Liver (tissue), 8 donors: ENCODE measurements at regions not wholly inside any gene's neighbourhood (a gene's known extent, or its start where the extent isn't known, plus 50 kb on each side); places are given as distances from the start of the nearest gene placed in this dataset.

ENCODE experiments used
- DNase-seq: peaks from one replicate; pipeline ENCODE4 v3.0.0-alpha.2; 2017; ENCODE audit warnings: low spot score
- H3K27ac ChIP-seq, 2 donors: one replicate each; pipeline ENCODE4 v1.7.0; 2013; ENCODE audit warnings: inconsistent platforms in 2 of 2, low read length in 2 of 2, control low read depth in 1 of 2, low read depth in 1 of 2, mild to moderate bottlenecking in 1 of 2
- H3K27me3 ChIP-seq, 4 donors: one replicate each; pipeline versions ENCODE4 v1.6.1 to v1.7.0; 2013; ENCODE audit warnings: low read length in 3 of 4, inconsistent platforms in 1 of 4, mild to moderate bottlenecking in 1 of 4, moderate library complexity in 1 of 4; ENCODE audit not compliant: control insufficient read depth in 4 of 4, insufficient read depth in 4 of 4
- H3K36me3 ChIP-seq, 4 donors: one replicate each; pipeline versions ENCODE4 v1.6.1 to v1.7.0; 2013; ENCODE audit warnings: low read length in 3 of 4, mild to moderate bottlenecking in 3 of 4, low read depth in 1 of 4, moderate library complexity in 1 of 4; ENCODE audit not compliant: control insufficient read depth in 4 of 4, insufficient read depth in 3 of 4
- H3K4me1 ChIP-seq, 4 donors: one replicate each; pipeline versions ENCODE4 v1.6.1 to v1.7.0; 2013; ENCODE audit warnings: low read length in 3 of 4, mild to moderate bottlenecking in 3 of 4, moderate library complexity in 1 of 4; ENCODE audit not compliant: control insufficient read depth in 4 of 4, insufficient read depth in 4 of 4
- H3K4me3 ChIP-seq, 3 donors: one replicate each; pipeline versions ENCODE4 v1.6.1 to v1.7.0; 2013; ENCODE audit warnings: low read length in 3 of 3, control low read depth in 1 of 3, low read depth in 1 of 3, mild to moderate bottlenecking in 1 of 3
- H3K9ac ChIP-seq, 2 donors: one replicate each; pipeline ENCODE4 v1.7.0; 2013; ENCODE audit warnings: low read length in 2 of 2, mild to moderate bottlenecking in 2 of 2, moderate library complexity in 2 of 2, control low read depth in 1 of 2, low read depth in 1 of 2
- H3K9me3 ChIP-seq, 4 donors: one replicate each; pipeline versions ENCODE4 v1.6.1 to v1.7.0; 2013; ENCODE audit warnings: low read length in 3 of 4; ENCODE audit not compliant: control insufficient read depth in 4 of 4
- FOXA2 ChIP-seq: IDR thresholded peaks from 2 replicates; pipeline ENCODE4 v1.6.1; 2016; ENCODE audit warnings: antibody characterized with exemption
- GABPA ChIP-seq, 2 donors: IDR thresholded peaks in 1 of 2; conservative IDR thresholded peaks in 1 of 2; 2 replicates each; pipeline ENCODE4 v1.6.1; 2016; ENCODE audit warnings: antibody characterized with exemption in 2 of 2, mild to moderate bottlenecking in 1 of 2, moderate library complexity in 1 of 2
- HNF4A ChIP-seq, 2 donors: conservative IDR thresholded peaks; 2 replicates each; pipeline ENCODE4 v1.6.1; 2016; ENCODE audit warnings: antibody characterized with exemption in 2 of 2, mild to moderate bottlenecking in 2 of 2
- NR2F2 ChIP-seq: IDR thresholded peaks from 2 replicates; pipeline ENCODE4 v1.6.1; 2016; ENCODE audit warnings: antibody characterized with exemption
- RXRA ChIP-seq, 2 donors: IDR thresholded peaks; 2 replicates each; pipeline ENCODE4 v1.6.1; 2017 to 2018; ENCODE audit warnings: antibody characterized with exemption in 2 of 2, mild to moderate bottlenecking in 1 of 2
- TAF1 ChIP-seq: conservative IDR thresholded peaks from 2 replicates; pipeline ENCODE4 v1.6.1; 2016; ENCODE audit warnings: antibody characterized with exemption, mild to moderate bottlenecking
- YY1 ChIP-seq: IDR thresholded peaks from 2 replicates; pipeline ENCODE4 v1.6.1; 2016; ENCODE audit warnings: antibody characterized with exemption, mild to moderate bottlenecking
- WGBS: extraction: QIAGEN DNeasy Blood & Tissue Kit; methylation state at CpG from one replicate; pipeline ENCODE4 v1.1.7; 2013; 5-methylcytosine and 5-hydroxymethylcytosine counted together
- TF ChIP-seq, protein P1 (sequence below): IDR thresholded peaks from 2 replicates; pipeline ENCODE4 v1.6.1; 2016; ENCODE audit warnings: antibody characterized with exemption
- TF ChIP-seq, protein P2 (sequence below): fragments of 150-350 bp; IDR thresholded peaks from 2 replicates; pipeline ENCODE4 v1.5.1; 2017; ENCODE audit warnings: improper control_type of control experiment, low read depth, low read length; ENCODE audit not compliant: missing input control
- TF ChIP-seq, protein P3 (sequence below): IDR thresholded peaks from 2 replicates; pipeline ENCODE4 v1.6.1; 2016; ENCODE audit warnings: antibody characterized with exemption
- TF ChIP-seq, protein P4 (sequence below): IDR thresholded peaks from 2 replicates; pipeline ENCODE4 v1.6.1; 2016; ENCODE audit warnings: antibody characterized with exemption, mild to moderate bottlenecking
- donor health status: healthy.
- donor health status: healthy.
- donor health status: healthy.
- donor health status: healthy.
- donor health status: healthy.

DNA sequence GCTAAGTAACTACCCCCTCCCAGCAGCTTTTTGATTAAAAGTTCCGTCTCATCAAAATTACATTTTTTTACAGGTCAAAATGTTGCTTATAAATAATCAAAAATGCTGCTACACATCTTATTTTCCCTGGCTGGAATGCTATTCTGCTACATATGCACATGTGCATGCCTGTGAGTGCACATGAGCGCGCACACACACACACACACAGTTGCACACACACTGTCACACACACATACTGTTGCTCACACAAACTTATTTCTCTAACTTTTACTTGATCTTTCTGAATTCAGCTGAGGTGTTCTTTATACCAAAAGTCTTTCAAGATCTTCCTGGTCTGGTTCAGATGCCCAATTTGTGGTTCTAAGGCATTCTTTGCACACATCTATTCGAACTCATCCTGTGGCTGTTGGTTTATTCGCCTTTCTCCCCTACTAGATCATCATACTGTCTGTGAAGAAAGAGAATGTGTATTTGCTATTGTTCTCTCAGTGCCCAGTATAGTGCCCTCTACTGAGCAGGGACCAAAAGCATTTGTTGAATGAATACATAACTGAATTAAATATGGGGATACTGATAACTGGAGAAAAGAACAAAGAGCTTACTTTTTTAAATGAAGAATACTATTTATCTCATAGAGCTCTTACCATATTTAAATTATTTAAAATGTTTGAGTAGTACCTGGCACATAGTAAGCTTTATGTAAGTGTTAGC, 68.1 kb upstream of the CCDC179 start:
- Histone ChIP-seq H3K36me3 (no peaks in the 10 kb centered on the region), H3K4me3 (no peak overlapping the region), H3K9me3 (no peaks in the 10 kb centered on the region), H3K27me3 (no peaks in the 10 kb centered on the region), H3K27ac (no peak overlapping the region), H3K4me1 (no peaks in the 10 kb centered on the region), H3K9ac (no peak overlapping the region)
- 85% methylated on average over 5 of the region's 5 CpGs for WGBS
- DNase-seq = no peak
- TF ChIP-seq FOXA2 (peak; percentile 0), GABPA (IDR thresholded peaks at IDR 0.05 in 1 of 2, conservative IDR thresholded peaks at IDR 0.05 in 1 of 2) (no peak), TAF1 (no peak)
- TF ChIP-seq, protein P1, sequence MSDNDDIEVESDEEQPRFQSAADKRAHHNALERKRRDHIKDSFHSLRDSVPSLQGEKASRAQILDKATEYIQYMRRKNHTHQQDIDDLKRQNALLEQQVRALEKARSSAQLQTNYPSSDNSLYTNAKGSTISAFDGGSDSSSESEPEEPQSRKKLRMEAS = no peak

DNA sequence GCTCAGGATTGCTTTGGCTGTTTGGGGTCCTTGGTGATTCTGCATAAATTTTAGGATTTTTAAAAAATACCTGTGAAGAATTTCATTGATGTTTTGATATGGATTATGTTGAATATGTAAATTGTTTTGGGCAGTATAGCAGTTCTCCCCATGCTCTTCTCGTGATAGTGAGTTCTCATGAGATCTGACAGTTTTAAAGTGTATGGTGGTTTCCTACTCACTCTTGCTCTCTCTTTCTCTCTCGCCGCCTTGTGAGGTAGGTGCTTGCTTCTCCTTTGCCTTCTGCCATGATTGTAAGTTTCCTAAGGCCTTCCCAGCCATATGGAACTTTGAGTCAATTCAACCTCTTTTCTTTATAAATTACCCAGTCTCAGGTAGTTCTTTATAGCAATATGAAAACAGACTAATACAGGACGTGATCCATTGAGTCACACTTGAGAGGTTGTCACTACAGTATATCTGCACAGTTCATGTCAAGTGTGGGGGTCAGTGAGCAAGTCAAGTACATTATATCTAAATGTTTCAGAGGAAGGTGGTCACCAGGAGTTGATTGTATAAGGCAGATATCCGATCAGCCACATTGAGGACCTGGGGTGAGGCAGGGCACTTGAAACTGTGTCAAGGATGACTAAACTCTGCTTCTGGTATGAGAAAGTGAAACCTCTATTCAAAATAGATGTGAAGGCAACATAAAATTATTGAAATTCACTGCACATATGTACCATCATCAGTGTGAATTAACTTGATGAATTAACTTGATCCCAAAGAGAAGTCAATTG, 70.7 kb upstream of the CCDC179 start:
- no peak for DNase-seq
- no peaks in the 10 kb centered on the region for H3K4me1 ChIP-seq
- no peaks in the 10 kb centered on the region for H3K36me3 ChIP-seq
- H3K4me3 ChIP-seq = no peak overlapping the region
- no peak overlapping the region for H3K9ac ChIP-seq
- 95% methylated on average over 5 of the region's 5 CpGs for WGBS
- H3K27ac ChIP-seq = no peak overlapping the region
- no peaks in the 10 kb centered on the region for H3K9me3 ChIP-seq
- TF ChIP-seq NR2F2 = no peak
- no peak for TF ChIP-seq TAF1
- TF ChIP-seq FOXA2 = no peak
- no peak for TF ChIP-seq HNF4A (conservative IDR thresholded peaks at IDR 0.05)
- no peak for TF ChIP-seq RXRA (IDR thresholded peaks at IDR 0.05)
- TF ChIP-seq, protein P2, sequence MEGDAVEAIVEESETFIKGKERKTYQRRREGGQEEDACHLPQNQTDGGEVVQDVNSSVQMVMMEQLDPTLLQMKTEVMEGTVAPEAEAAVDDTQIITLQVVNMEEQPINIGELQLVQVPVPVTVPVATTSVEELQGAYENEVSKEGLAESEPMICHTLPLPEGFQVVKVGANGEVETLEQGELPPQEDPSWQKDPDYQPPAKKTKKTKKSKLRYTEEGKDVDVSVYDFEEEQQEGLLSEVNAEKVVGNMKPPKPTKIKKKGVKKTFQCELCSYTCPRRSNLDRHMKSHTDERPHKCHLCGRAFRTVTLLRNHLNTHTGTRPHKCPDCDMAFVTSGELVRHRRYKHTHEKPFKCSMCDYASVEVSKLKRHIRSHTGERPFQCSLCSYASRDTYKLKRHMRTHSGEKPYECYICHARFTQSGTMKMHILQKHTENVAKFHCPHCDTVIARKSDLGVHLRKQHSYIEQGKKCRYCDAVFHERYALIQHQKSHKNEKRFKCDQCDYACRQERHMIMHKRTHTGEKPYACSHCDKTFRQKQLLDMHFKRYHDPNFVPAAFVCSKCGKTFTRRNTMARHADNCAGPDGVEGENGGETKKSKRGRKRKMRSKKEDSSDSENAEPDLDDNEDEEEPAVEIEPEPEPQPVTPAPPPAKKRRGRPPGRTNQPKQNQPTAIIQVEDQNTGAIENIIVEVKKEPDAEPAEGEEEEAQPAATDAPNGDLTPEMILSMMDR = no peak
- TF ChIP-seq YY1 = no peak
- TF ChIP-seq, protein P3, sequence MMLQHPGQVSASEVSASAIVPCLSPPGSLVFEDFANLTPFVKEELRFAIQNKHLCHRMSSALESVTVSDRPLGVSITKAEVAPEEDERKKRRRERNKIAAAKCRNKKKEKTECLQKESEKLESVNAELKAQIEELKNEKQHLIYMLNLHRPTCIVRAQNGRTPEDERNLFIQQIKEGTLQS = no peak
- TF ChIP-seq, protein P4, sequence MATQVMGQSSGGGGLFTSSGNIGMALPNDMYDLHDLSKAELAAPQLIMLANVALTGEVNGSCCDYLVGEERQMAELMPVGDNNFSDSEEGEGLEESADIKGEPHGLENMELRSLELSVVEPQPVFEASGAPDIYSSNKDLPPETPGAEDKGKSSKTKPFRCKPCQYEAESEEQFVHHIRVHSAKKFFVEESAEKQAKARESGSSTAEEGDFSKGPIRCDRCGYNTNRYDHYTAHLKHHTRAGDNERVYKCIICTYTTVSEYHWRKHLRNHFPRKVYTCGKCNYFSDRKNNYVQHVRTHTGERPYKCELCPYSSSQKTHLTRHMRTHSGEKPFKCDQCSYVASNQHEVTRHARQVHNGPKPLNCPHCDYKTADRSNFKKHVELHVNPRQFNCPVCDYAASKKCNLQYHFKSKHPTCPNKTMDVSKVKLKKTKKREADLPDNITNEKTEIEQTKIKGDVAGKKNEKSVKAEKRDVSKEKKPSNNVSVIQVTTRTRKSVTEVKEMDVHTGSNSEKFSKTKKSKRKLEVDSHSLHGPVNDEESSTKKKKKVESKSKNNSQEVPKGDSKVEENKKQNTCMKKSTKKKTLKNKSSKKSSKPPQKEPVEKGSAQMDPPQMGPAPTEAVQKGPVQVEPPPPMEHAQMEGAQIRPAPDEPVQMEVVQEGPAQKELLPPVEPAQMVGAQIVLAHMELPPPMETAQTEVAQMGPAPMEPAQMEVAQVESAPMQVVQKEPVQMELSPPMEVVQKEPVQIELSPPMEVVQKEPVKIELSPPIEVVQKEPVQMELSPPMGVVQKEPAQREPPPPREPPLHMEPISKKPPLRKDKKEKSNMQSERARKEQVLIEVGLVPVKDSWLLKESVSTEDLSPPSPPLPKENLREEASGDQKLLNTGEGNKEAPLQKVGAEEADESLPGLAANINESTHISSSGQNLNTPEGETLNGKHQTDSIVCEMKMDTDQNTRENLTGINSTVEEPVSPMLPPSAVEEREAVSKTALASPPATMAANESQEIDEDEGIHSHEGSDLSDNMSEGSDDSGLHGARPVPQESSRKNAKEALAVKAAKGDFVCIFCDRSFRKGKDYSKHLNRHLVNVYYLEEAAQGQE = no peak
- no peak for TF ChIP-seq GABPA (IDR thresholded peaks at IDR 0.05 in 1 of 2, conservative IDR thresholded peaks at IDR 0.05 in 1 of 2)
- no peaks in the 10 kb centered on the region for H3K27me3 ChIP-seq
